ENCODE measurements at regions not wholly inside any gene's neighbourhood (a gene's known extent, or its start where the extent isn't known, plus 50 kb on each side); places are given as distances from the start of the nearest gene placed in this dataset.

GRCh38 chr12:92027701-92028440 is 117.8 kb downstream of the BTG1 start:
- no peak for DNase-seq (ENCODE audit: low spot score)
- Histone ChIP-seq H3K27ac (peak overlapping the region in 1 of 2 donors; percentile 26), H3K9me3 (no peaks in the 10 kb centered on the region), H3K36me3 (no peaks in the 10 kb centered on the region), H3K4me1 (peaks cover 0 to 23% of the 10 kb centered on the region in 2 donors), H3K4me3 (no peak overlapping the region), H3K27me3 (no peaks in the 10 kb centered on the region)
- TF ChIP-seq, protein P1, sequence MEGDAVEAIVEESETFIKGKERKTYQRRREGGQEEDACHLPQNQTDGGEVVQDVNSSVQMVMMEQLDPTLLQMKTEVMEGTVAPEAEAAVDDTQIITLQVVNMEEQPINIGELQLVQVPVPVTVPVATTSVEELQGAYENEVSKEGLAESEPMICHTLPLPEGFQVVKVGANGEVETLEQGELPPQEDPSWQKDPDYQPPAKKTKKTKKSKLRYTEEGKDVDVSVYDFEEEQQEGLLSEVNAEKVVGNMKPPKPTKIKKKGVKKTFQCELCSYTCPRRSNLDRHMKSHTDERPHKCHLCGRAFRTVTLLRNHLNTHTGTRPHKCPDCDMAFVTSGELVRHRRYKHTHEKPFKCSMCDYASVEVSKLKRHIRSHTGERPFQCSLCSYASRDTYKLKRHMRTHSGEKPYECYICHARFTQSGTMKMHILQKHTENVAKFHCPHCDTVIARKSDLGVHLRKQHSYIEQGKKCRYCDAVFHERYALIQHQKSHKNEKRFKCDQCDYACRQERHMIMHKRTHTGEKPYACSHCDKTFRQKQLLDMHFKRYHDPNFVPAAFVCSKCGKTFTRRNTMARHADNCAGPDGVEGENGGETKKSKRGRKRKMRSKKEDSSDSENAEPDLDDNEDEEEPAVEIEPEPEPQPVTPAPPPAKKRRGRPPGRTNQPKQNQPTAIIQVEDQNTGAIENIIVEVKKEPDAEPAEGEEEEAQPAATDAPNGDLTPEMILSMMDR (IDR thresholded peaks at IDR 0.05): no peak

DNA sequence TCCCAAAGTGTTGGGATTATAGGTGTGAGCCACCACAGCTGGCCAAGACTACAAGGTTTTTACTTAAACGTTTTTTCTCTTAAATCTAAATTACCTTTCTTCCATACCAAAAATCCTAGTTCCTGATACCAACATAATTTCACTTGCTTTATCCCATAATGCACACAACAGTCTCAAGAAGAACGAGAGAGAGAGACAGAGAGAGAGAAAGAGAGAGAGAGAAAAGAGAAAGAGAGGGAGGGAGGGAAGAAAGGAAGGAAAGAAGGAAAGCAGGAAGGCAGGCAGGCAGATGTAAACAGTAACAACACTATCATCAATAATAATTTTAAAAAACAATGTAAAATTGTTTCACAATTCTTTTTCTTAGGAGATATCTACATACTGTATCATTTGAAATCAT is 118.4 kb downstream of the BTG1 start:
- H3K36me3 ChIP-seq: no peaks in the 10 kb centered on the region
- DNase-seq (ENCODE audit: low spot score): no peak
- TF ChIP-seq, protein P1 (IDR thresholded peaks at IDR 0.05): no peak
- no peaks in the 10 kb centered on the region for H3K9me3 ChIP-seq
- H3K4me3 ChIP-seq: no peak overlapping the region
- H3K4me1 ChIP-seq: peaks cover 0 to 23% of the 10 kb centered on the region in 2 donors
- no peak overlapping the region for H3K27ac ChIP-seq
- no peaks in the 10 kb centered on the region for H3K27me3 ChIP-seq

GRCh38 chr12:92025462-92026207 is 120.0 kb downstream of the BTG1 start:
- Histone ChIP-seq H3K4me1 (peaks cover 0 to 18% of the 10 kb centered on the region in 2 donors), H3K4me3 (no peak overlapping the region), H3K36me3 (no peaks in the 10 kb centered on the region)

DNA sequence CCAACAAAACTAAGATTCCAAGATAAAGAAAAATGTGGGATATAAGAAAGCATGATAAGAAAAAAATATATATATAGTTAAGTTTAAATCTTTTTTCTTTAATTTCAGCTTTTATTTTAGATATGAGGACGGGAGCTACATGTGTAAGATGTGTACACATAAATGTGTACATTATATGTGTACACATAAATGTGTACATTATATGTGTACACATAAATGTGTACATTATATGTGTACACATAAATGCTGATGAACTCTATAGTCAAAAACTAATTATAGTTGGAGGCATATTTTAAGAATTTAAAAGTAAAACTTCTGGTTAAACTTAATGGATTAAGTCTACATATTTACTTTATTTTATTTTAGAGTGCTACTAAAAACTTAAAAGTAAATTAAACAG is 123.6 kb downstream of the BTG1 start:
- no peak overlapping the region for H3K27ac ChIP-seq
- H3K9me3 ChIP-seq: no peaks in the 10 kb centered on the region
- DNase-seq (ENCODE audit: low spot score): no peak
- no peaks in the 10 kb centered on the region for H3K4me1 ChIP-seq
- H3K27me3 ChIP-seq: no peaks in the 10 kb centered on the region
- TF ChIP-seq, protein P1 (IDR thresholded peaks at IDR 0.05): no peak
- no peaks in the 10 kb centered on the region for H3K36me3 ChIP-seq
- no peak overlapping the region for H3K4me3 ChIP-seq

More at GRCh38 chr12:92025462-92026207, 120.0 kb downstream of the BTG1 start:
- Histone ChIP-seq H3K27ac (no peak overlapping the region), H3K27me3 (no peaks in the 10 kb centered on the region), H3K9me3 (no peaks in the 10 kb centered on the region)
- TF ChIP-seq, protein P1 (IDR thresholded peaks at IDR 0.05): no peak
- DNase-seq (ENCODE audit: low spot score): no peak

DNA sequence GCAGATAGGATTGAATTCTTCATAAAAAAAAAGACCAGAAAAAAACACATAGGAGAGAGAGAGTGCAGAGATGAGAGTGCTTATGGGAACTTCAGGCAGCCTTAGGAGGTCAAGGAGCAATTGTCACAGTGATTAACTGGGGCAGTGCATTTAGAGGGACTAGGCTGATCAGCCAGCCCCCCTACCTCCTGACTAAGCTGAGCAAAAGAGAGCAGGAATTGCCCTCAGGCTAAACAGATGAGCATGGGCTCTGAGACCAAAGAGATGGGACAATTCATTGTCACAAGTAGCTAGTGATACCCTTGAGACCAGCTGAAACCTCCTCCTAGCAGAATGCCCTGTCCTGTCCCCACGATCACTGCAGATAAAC is 124.0 kb downstream of the BTG1 start:
- no peaks in the 10 kb centered on the region for H3K9me3 ChIP-seq
- no peaks in the 10 kb centered on the region for H3K27me3 ChIP-seq
- TF ChIP-seq, protein P1 (IDR thresholded peaks at IDR 0.05): no peak
- no peaks in the 10 kb centered on the region for H3K4me1 ChIP-seq
- no peak overlapping the region for H3K4me3 ChIP-seq
- no peaks in the 10 kb centered on the region for H3K36me3 ChIP-seq
- no peak overlapping the region for H3K27ac ChIP-seq
- no peak for DNase-seq (ENCODE audit: low spot score)

Data from right atrium auricular region (tissue), 2 donors.